Omental fat pad (tissue), 3 donors: ENCODE measurements at regions not wholly inside any gene's neighbourhood (a gene's known extent, or its start where the extent isn't known, plus 50 kb on each side); places are given as distances from the start of the nearest gene placed in this dataset.
"Not testable (repeated sequence)": the region's sequence is repeated elsewhere in the genome, so short reads cannot be mapped to it uniquely, and the experiment has no call there.

Experiments used
- ATAC-seq: fragments of 150-250 bp; one replicate; pipeline ENCODE4 v1.9.1; 2016; ENCODE audit warnings: mild to moderate bottlenecking, moderate library complexity; ENCODE audit not compliant: low FRiP score
- DNase-seq: peaks from one replicate; pipeline ENCODE4 v3.0.0-alpha.2; 2019; ENCODE audit warnings: low spot score
- CTCF ChIP-seq, 3 donors: fragments of 450-650 bp; IDR thresholded peaks; one replicate each; pipeline ENCODE4 v1.5.1; 2016 to 2017; ENCODE audit warnings: antibody characterized with exemption in 3 of 3, mild to moderate bottlenecking in 3 of 3, moderate library complexity in 2 of 3

GRCh38 chr11:134981835-134982234 is 569.8 kb upstream of the B3GAT1 start:
- no peak for TF ChIP-seq CTCF (IDR thresholded peaks at IDR 0.05)
- ATAC-seq (no peak), DNase-seq (no peak)

GRCh38 chr11:134980819-134981710 is 569.0 kb upstream of the B3GAT1 start:
- TF ChIP-seq CTCF (IDR thresholded peaks at IDR 0.05) = no peak
- ATAC-seq (no peak), DNase-seq (no peak)

GRCh38 chr11:134979089-134979457 is 567.0 kb upstream of the B3GAT1 start:
- not testable (repeated sequence) for ATAC-seq, DNase-seq

- DNase-seq (no peak), ATAC-seq (no peak)
- no peak for TF ChIP-seq CTCF (IDR thresholded peaks at IDR 0.05)
Measured at GRCh38 chr11:134978388-134979088, 566.5 kb upstream of the B3GAT1 start.

- ATAC-seq (no peak), DNase-seq (no peak)
- no peak for TF ChIP-seq CTCF (IDR thresholded peaks at IDR 0.05)
Measured at GRCh38 chr11:134976551-134976950, 564.5 kb upstream of the B3GAT1 start.

DNA sequence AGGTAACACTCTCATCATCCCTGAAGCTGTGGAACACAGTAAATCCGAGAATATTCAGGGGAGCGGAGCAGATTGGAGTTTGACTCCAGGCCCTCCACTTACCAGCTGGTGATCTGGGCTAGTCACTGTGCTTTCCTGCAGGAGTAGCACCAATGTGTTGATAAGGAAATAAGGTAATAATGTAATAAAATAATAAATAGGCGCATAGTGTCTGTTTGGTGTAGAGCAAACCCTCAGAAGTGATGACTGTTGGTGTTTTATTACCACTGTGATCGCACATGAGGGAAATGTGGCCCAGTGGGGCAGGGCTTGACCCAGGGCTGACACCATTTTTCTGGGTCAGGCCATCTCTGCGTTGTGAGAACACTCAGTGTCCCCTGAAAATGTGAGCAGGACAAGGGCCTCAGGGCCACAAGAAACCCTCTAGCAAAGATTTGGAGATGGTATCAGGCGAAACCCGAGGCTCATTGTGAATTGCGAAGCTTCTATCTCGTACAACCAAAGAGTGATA is 563.9 kb upstream of the B3GAT1 start:
- TF ChIP-seq CTCF (IDR thresholded peaks at IDR 0.05) = no peak
- ATAC-seq (no peak), DNase-seq (no peak)

- DNase-seq (no peak), ATAC-seq (no peak)
- TF ChIP-seq CTCF (IDR thresholded peaks at IDR 0.05) = no peak
Measured at GRCh38 chr11:134973801-134974200, 561.8 kb upstream of the B3GAT1 start.
